GM21528 (cell line): ENCODE measurements at regions not wholly inside any gene's neighbourhood (a gene's known extent, or its start where the extent isn't known, plus 50 kb on each side); places are given as distances from the start of the nearest gene placed in this dataset.

Experiments
- ATAC-seq: cut with Tn5 transposase; IDR thresholded peaks from one replicate; pipeline ENCODE4 v1.9.1; 2021; ENCODE audit warnings: mild to moderate bottlenecking, moderate library complexity; ENCODE audit not compliant: unreplicated experiment, low FRiP score

DNA sequence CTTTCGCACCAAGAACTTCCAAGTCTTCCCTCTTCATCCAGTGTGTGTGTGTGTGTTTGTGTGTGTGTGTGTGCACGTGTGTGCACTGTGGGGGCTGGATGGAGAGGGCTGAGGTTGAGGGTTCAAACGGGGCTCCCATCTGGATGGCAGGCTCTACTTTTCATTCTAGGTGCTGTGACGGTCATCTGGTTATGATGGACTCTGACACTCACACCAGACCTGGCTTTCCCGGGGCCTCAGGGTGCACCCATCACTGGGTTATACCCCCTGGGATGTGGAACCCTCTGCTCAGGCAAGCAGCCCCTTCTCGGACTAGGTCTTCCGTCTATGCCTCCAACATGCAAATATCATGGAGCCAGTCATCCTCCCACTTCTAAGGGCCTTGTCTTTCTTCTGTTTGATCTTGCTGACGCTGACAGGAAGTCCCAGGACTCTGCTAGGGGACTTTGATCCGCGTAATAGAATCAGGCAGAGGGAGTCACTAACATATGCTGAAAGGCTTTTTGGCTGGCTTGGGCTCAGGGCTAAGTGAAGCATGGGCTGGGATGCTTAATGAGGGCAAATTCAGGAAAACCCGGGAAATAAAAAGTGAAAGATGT lies 313.6 kb downstream of the CDC5L start:
- ATAC-seq, result no peak

DNA sequence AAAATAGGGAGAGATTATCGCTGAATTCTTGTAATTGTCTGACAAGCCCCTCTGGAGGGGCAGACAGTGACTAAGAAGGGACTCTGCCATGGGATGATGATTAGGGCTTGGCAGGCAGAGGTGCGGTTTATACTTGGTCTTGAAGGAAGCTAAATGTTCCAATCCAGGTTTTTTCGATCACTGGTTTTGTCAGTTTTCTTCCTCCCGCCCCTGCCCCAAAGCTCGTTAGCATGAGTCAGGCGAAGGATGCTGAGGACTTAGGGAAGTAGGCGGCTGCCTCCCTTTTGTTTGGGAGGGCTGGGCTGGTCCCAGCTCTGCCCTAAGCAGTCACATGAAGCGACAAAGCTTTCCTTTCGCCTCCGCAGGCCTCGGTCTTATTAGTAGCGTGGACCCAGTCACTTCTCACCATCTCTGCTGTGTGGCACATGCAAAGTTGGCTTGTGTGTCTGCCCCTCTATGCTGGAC lies 314.2 kb downstream of the CDC5L start:
- no peak for ATAC-seq

GRCh38 chr6:44702292-44702691 lies 314.8 kb downstream of the CDC5L start:
- ATAC-seq, result no peak

GRCh38 chr6:44704240-44705150 lies 317.0 kb downstream of the CDC5L start:
- ATAC-seq, result no peak

- ATAC-seq, result no peak
These were observed 318.1 kb downstream of the CDC5L start for GRCh38 chr6:44705596-44705995.

GRCh38 chr6:44706011-44706410 lies 318.5 kb downstream of the CDC5L start:
- ATAC-seq, result no peak

- no peak for ATAC-seq
These were observed 320.7 kb downstream of the CDC5L start for GRCh38 chr6:44708208-44708607.

DNA sequence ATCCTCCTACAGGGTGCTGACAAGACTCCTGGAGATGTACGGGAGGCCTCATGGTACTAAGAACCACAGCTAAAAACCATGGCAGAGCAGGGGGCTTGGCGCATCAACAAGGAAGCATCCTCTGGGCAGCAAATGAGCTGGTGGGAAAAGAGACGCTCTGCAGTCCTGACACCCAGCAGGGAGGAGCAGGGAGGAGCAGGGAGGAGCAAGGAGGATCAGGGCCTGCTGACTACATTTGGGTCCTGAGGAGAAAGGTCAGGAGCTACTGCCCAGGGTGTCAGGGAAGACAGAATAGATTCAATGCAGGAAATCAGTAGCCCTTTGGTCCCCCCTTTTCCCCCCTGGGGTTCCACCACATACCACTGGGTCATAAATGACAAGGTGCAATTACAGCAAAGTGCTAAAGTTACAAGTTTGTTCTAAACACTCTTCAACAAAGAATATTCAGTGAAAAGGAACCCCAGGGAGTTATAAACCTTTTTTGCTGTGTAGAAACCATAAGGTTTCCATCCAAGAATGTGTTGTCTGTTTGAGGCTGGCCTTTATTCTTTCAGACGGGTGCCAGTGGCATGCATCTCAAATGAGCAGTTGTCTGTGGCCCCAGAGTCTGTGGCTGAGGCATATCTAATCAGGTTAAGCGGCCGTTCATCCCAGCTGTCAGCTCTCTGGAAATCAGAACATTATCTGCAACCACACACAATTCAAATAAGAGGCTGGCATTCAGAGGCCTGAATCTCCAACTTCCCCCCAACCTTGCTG lies 325.0 kb downstream of the CDC5L start:
- ATAC-seq, result no peak

- ATAC-seq, result no peak
These were observed 327.7 kb downstream of the CDC5L start for GRCh38 chr6:44715188-44715587.

DNA sequence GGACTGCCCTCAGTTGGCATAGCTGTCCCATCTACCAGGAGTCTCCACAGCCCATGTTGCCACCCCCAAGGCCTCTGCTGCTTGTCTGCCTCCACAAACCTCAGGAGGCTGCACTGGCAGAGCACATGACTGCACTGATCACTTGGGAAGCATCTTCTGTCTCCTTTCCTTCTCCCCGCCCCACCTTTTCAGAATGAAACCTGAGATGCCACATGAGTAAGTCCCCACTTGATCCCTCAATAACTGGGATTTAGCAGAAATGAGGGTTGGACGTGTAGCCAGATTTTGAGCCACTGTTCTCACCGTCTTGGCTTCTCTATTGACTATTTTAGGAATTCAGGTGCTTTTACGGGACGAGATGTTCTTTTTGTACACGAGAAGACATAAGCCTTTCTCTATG lies 328.4 kb downstream of the CDC5L start:
- ATAC-seq, result no peak

GRCh38 chr6:44717431-44717830 lies 329.9 kb downstream of the CDC5L start:
- no peak for ATAC-seq

GRCh38 chr6:44721954-44722578 lies 334.6 kb downstream of the CDC5L start:
- ATAC-seq, result no peak

GRCh38 chr6:44722736-44723135 lies 335.2 kb downstream of the CDC5L start:
- no peak for ATAC-seq

DNA sequence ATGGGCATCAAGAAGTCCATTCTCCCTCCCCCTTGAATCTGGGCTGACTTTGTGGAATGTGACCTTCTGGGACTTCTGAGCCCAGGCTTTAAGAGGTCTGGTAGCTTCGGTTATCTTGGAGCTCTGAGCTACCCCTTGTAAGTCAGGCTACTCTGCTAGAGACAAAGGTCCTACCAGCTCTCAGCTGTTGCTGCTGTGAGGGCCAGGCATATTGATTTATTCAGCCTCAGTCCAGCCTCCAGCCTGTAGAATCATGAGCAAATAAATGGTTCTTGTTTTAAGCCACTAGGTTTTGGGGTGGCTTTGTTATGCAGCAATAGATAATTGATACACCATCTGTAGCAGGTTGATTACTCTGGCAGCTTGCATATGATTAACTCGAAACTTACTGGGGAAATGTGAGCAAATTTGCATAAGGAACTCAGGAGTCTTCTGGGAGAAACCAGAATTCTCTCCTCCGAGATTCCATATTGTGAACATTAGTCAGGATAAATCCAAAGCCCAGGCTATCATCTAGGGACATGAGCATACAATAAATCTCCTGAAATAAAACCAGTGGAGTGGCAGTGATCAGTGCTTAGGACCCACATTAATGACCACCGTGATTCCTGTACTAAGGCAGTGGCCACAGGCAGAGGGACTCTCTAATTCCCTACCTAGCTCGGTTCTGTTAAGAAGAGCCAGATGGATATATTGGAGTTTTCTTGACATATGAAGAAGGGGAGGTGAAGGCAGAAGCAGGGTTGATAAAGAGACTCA lies 336.1 kb downstream of the CDC5L start:
- ATAC-seq, result no peak

DNA sequence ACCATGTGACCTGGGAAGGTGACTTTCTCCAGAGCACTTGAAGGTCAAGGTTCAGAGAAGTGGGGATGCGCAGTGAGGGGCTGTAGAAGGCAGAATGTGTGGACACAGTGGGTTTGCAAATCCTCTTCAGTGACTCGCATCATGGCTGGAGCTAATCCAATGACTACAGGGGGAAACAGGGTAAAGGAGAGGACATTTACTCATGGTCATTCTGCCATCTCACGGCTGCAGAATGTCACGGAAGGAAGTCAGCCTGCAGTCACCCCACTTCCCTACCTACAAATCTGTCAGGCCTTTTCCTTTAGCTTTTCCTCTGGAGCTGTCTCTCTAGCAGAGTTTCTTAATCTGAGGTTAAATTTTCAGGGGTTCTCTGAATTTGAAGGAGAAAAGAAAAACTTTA lies 337.6 kb downstream of the CDC5L start:
- ATAC-seq, result no peak

DNA sequence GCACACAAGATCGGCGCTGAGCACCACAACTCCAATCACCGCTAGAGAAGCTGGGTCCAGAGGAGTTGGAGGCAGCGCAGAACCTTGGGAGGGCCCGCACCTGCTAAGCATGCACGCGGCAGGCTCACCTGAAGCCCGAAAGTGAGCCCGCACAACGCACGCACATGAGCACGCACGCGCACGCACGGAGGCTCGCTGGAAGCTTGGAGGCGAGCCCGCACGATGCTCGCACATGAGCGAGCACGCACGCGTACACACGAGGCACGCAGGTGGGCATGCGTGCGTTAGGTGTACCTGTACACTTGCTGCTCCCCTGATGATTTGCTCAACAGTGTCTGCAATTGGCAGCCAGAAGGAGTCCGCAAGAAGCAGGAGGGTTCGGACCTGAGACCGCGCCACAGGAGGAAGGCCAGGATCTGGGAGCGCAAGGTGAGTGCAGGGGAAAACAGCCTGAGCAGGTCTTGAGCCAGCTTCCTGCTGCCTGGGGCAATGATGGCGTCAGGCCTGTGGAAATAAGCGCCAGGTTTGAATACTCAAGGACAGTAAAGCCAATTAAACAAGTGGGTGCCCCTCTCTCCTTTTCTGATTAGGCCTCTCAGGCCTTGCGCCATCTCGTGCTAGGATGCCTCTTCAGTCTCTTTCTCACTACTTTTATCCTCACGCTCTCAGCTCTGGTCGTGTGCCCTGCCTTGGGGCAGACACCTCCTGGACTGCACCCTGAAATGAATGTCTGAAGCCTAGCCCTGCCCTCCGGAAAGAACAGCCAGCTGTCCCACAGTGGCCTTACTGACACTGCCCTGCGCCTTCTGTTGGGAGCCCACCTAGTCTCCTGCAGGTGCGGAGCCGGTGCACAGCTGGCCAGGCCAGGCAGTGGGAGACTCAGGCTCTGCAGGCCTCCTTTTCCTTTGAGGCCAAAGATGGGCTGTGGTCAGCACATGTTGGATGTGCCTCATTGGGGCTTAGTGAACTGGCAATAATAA lies 340.4 kb downstream of the CDC5L start:
- ATAC-seq, result no peak

GRCh38 chr6:44730771-44731391 lies 343.4 kb downstream of the CDC5L start:
- no peak for ATAC-seq

DNA sequence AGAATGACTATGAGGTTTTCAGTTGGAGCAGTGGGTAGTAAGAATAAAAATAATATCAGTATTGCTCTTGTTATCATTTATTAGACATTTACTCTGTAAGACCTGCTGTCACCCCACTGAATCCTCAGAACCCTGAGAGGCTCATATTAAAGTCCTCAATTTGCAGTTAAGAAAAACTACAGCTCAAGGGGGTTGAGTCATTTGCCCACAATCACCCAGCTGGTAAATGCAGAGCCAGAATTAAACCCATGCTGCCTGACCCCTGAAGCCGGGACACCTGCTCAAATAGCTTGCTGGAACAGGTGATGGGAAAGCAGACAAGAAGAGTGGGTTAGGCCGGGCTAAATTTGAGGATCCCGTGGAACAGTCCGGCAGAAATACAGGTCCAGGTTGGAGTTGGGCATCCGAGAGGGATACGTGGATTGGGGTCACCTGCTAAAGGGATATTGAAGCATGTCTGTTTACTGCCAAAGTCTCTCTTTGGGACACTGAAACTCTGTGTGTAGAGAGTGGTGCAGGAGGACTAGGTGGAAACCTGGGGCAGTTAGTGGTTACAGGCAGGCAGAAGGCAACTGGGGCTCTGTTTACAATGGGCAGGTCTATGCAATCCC lies 344.1 kb downstream of the CDC5L start:
- no peak for ATAC-seq
